ENCODE measurements at regions not wholly inside any gene's neighbourhood (a gene's known extent, or its start where the extent isn't known, plus 50 kb on each side); places are given as distances from the start of the nearest gene placed in this dataset.
"Not testable (repeated sequence)": the region's sequence is repeated elsewhere in the genome, so short reads cannot be mapped to it uniquely, and the experiment has no call there.

GRCh38 chr4:54842656-54843055, 184.9 kb downstream of the KIT start:
- no peak for DNase-seq

DNA sequence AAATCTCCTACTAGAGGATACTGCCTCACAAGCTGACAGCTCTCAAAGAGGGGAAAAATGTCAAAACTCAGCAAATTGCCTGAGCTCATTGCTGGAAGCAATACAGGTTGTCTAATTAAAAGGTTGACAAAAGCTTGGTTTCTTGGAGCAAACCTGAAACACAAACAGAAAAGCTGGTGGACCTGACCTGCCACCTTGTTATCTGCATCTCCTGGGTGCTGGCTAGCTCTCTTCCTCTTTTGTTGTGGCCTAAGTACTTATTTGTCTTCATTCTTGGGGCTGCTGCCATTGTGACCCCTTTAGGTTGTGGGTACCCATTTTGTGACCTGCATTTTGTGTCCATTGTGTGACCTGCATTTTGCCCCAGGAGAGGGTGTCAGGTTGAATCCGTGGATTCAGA, 184.5 kb downstream of the KIT start:
- DNase-seq: no peak

DNA sequence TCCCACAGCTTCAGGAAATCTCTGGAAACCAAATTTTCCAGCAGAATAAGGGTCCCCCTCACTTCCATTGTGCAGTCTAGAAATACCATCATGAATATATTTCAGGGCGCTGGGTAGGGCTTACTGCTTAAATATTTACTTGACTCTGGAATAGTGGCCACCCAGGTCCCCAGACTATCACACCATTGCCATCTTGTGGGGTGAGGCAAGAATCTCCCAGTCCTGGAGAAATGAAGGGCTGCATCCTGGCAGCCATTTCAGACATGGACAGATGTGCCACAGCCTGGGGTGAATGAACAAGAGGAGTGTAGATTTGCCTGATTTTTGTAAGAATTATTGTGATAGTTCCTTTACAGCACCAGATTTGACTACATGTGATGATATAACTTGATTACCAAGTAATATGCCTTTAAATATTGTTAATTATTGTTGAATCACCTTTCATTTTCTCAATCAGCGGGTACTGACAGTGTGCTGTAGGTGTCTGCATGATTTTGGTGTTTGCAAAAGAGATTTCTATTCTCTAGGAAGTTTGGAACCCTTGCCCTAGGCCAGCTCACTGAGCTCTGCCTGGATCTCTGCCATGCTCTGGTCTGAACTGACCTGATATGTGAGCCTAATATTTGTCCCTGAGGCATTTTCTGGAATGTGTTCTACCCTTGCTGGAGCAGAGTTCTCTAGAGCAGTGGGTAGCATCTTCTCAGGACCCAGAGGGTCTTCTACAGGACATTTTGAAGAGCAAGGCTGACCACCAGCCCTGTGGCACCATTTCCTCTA, 183.4 kb downstream of the KIT start:
- no peak for DNase-seq

- DNase-seq: no peak
Measured at GRCh38 chr4:54840430-54840829, 182.7 kb downstream of the KIT start.

GRCh38 chr4:54838301-54838700, 180.5 kb downstream of the KIT start:
- DNase-seq: no peak

GRCh38 chr4:54837576-54838140, 179.9 kb downstream of the KIT start:
- DNase-seq: no peak

DNA sequence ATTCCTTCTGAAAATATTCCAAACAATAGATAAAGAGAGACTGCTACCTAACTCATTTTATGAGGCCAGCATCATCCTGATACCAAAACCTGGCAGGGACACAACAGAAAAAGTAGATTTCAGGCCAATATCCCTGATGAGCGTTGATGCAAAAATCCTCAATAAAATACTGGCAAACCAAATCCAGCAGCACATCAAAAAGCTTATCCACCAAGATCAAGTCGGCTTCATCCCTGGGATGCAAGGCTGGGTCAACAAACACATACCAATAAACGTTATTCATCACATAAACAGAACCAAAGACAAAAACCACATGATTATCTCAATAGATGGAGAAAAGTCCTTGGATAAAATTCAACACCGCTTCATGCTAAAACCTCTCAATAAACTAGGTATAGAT, 170.6 kb downstream of the KIT start:
- not testable (repeated sequence) for DNase-seq

DNA sequence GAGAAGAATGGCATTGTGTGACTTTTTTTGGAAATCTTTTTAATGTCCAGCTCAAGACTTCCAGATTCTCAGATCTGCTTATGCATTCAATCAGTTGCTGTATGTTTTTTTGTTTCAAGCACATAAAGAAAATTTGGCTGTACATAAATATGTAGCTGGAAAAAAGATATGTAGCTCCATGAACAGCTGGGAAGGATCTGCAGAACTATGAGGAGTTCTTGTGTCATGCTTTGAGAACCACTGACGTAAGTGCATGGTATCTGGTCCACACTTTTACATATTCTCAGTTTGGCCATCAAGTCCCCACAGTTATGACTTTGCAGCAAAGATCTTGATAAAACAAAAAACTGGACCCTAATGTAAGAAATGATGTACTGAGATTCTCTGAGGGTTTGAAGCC, 165.9 kb downstream of the KIT start:
- no peak for DNase-seq

GRCh38 chr4:54819034-54819433, 161.3 kb downstream of the KIT start:
- no peak for DNase-seq

DNA sequence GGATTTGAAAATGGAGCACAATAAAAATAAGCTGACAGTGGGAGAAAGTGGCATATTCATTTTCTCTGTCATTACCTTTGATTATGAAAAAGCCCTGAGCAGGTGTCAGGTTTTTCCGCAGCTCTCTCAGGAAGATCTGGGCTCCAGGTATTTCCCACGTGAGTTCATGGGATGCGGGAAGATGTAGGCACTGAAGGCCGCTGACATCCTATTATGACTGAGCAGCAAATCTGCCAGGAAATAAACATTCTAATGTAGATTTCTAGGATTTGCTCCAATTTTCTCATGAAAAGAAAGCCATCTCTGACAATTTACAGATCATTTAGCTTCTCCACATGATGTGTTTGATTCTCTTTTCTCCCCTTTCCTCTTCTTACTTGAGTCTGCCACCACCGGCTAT, 160.7 kb downstream of the KIT start:
- DNase-seq: no peak

DNA sequence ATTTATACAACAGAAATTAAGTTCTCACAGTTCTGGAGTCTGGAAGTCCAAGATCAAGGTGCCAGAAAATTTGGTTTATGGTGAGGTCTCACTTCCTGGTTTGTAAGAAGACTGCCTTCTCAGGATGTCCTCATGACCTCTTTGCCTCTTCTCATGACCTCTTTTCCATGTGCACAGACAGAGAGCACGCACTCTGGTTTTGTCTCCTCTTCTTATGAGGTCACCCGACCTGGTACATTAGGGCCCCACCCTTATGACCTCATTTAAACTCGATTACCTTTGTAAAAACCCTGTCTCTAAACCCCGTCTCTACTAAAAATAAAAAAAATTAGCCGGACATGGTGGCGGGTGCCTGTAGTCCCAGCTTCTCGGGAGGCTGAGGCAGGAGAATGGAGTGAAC, 155.9 kb downstream of the KIT start:
- no peak for DNase-seq

GRCh38 chr4:54806351-54806750, 148.6 kb downstream of the KIT start:
- DNase-seq: no peak

GRCh38 chr4:54802336-54802735, 144.6 kb downstream of the KIT start:
- DNase-seq: no peak

GRCh38 chr4:54800831-54801530, 143.2 kb downstream of the KIT start:
- DNase-seq: no peak

GRCh38 chr4:54794579-54794978, 136.8 kb downstream of the KIT start:
- no peak for DNase-seq

- no peak for DNase-seq
Measured at GRCh38 chr4:54793856-54794422, 136.2 kb downstream of the KIT start.

All from GOT3 (cell line).